ENCODE measurements at regions not wholly inside any gene's neighbourhood (a gene's known extent, or its start where the extent isn't known, plus 50 kb on each side); places are given as distances from the start of the nearest gene placed in this dataset.

- CTCF ChIA-PET: interaction anchor here (1.3 to 2.1 kb wide), 2 partner anchors 20 to 29 kb away, joined by 4 to 6 read pairs; no protein-coding TSS in a partner anchor
- Mint-ChIP-seq H3K4me1 (ENCODE audit: low read depth) (no peaks in the 10 kb centered on the region), H3K27ac (no peak overlapping the region), H3K4me3 (no peak overlapping the region), H3K36me3 (ENCODE audit: low read depth) (no peaks in the 10 kb centered on the region), H3K27me3 (peaks cover 19% of the 10 kb centered on the region), H3K9me3 (no peaks in the 10 kb centered on the region)
- POLR2A ChIA-PET: interaction anchor here (1.0 kb wide), 1 partner anchor 644 kb away, joined by 3 read pairs; no protein-coding TSS in a partner anchor
- TF ChIP-seq, protein P1, sequence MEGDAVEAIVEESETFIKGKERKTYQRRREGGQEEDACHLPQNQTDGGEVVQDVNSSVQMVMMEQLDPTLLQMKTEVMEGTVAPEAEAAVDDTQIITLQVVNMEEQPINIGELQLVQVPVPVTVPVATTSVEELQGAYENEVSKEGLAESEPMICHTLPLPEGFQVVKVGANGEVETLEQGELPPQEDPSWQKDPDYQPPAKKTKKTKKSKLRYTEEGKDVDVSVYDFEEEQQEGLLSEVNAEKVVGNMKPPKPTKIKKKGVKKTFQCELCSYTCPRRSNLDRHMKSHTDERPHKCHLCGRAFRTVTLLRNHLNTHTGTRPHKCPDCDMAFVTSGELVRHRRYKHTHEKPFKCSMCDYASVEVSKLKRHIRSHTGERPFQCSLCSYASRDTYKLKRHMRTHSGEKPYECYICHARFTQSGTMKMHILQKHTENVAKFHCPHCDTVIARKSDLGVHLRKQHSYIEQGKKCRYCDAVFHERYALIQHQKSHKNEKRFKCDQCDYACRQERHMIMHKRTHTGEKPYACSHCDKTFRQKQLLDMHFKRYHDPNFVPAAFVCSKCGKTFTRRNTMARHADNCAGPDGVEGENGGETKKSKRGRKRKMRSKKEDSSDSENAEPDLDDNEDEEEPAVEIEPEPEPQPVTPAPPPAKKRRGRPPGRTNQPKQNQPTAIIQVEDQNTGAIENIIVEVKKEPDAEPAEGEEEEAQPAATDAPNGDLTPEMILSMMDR (IDR thresholded peaks at IDR 0.05): no peak
- DNase-seq: no peak
- no peak for ATAC-seq
- intact Hi-C loops (cut with micrococcal nuclease): no loop called here
Observed at GRCh38 chr7:106196460-106197021, 84.4 kb upstream of the SYPL1 start.

GRCh38 chr7:106193661-106194060, 81.5 kb upstream of the SYPL1 start:
- Mint-ChIP-seq H3K27ac (no peak overlapping the region), H3K27me3 (peaks cover 19% of the 10 kb centered on the region), H3K36me3 (ENCODE audit: low read depth) (no peaks in the 10 kb centered on the region), H3K4me3 (no peak overlapping the region), H3K4me1 (ENCODE audit: low read depth) (no peaks in the 10 kb centered on the region), H3K9me3 (no peaks in the 10 kb centered on the region)
- intact Hi-C loops (cut with micrococcal nuclease): no loop called here
- ChIA-PET CTCF (interaction anchor here (0.6 to 1.9 kb wide), 2 partner anchors 10 to 17 kb away, joined by 3 to 11 read pairs; no protein-coding TSS in a partner anchor), POLR2A (interaction anchor here (1.1 kb wide), 1 partner anchor 8 kb away, joined by 3 read pairs; no protein-coding TSS in a partner anchor)
- DNase-seq (no peak), ATAC-seq (no peak)
- TF ChIP-seq, protein P1 (IDR thresholded peaks at IDR 0.05): no peak

GRCh38 chr7:106190589-106191330, 78.6 kb upstream of the SYPL1 start:
- TF ChIP-seq, protein P1 (IDR thresholded peaks at IDR 0.05): no peak
- CTCF ChIA-PET: interaction anchor here (1.2 to 1.4 kb wide), 2 partner anchors 14 to 15 kb away, joined by 3 to 4 read pairs; no protein-coding TSS in a partner anchor
- Mint-ChIP-seq H3K4me3 (no peak overlapping the region), H3K4me1 (ENCODE audit: low read depth) (no peaks in the 10 kb centered on the region), H3K27ac (no peak overlapping the region), H3K9me3 (no peaks in the 10 kb centered on the region), H3K36me3 (ENCODE audit: low read depth) (no peaks in the 10 kb centered on the region), H3K27me3 (peaks cover 16% of the 10 kb centered on the region)
- no peak for ATAC-seq
- POLR2A ChIA-PET: no interaction called here
- intact Hi-C loops (cut with micrococcal nuclease): no loop called here
- DNase-seq: no peak

GRCh38 chr7:106187613-106188350, 75.7 kb upstream of the SYPL1 start:
- POLR2A ChIA-PET: no interaction called here

More at GRCh38 chr7:106187613-106188350, 75.7 kb upstream of the SYPL1 start:
- Mint-ChIP-seq H3K9me3 (no peaks in the 10 kb centered on the region), H3K4me1 (ENCODE audit: low read depth) (peaks cover 9% of the 10 kb centered on the region), H3K4me3 (no peak overlapping the region), H3K36me3 (ENCODE audit: low read depth) (no peaks in the 10 kb centered on the region), H3K27me3 (peaks cover 8% of the 10 kb centered on the region), H3K27ac (no peak overlapping the region)
- TF ChIP-seq, protein P1 (IDR thresholded peaks at IDR 0.05): no peak
- no peak for DNase-seq
- no peak for ATAC-seq
- intact Hi-C loops (cut with micrococcal nuclease): no loop called here
- CTCF ChIA-PET: interaction anchor here (1.9 kb wide), 1 partner anchor 11 kb away, joined by 8 read pairs; no protein-coding TSS in a partner anchor
